GM21737 (cell line): ENCODE measurements at regions not wholly inside any gene's neighbourhood (a gene's known extent, or its start where the extent isn't known, plus 50 kb on each side); places are given as distances from the start of the nearest gene placed in this dataset.

Source experiments
- ATAC-seq: cut with Tn5 transposase; IDR thresholded peaks from one replicate; pipeline ENCODE4 v1.9.1; 2021; ENCODE audit warnings: mild to moderate bottlenecking, moderate library complexity; ENCODE audit not compliant: unreplicated experiment

DNA sequence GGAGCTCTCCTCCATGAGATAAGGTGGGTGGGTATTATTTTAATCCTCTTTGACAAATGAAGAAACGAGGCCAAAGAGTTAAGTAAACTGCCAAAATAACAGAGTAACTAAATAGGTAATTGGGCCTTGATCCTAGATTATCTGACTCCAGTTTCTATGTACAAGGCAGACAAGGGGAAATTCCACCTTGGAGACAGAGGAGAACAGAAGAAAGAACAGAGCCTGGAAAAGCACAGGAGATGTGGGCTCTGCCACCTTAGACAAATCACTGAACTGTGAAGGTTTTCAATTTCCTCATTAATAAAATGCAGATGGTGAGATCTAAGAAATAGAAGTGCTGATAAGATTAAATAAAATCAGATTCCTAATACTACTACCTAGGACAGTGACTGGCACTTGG lies 310.2 kb upstream of the TLE3 start:
- no peak for ATAC-seq

- ATAC-seq, result no peak
Observed at GRCh38 chr15:70407336-70407670, 309.6 kb upstream of the TLE3 start.

DNA sequence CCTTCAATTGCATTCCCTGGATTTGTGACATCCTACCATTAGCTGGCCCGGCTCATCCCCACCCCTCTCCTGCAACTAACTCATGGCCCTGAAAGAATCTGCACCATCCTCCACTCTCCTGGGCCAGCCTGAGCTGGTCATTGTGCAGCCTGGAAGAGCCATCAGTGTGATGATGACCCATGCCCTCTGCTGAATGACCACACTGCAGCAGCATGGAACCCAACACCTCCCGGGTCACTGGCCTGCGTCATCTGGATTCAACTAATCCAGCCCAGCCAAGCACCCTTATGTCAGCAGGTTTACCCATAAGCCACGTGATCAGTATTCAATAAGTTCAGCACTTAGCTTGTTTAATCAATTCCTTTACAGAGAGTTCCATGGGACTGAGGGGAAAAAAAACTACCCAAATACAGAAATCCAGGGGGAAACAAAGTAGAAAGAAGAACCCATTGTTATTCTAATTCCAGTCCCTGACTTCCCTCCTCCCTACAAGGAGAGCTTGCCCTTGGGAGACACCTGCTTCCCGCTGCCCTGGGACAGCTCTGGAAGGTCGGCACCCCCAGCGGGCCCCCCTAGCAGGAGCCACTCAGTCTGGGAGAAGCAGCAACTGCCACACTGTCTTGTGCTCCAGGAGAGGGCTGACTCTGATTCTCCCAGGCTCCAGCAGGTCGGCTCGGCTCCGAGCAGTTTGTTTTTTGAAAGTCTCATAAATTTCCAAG lies 309.1 kb upstream of the TLE3 start:
- ATAC-seq, result no peak

DNA sequence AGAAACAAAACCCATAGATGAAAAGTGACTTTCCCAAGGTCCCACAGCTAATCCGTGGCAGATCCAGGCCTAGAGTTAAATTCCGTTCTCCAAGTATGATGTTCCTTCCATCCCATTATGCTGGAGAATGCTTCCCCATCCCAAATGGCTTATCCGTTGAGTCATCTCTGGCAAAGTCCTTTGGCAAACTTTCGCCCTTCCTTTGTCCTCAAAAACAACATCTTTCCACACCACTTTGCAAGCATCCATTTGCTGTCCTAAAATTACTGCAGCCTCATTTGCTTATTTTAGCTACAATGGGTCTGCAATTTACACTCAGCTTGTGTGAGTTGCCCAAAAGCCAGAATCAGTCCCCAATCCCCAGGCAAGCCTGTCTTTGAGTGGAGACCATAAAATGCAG lies 304.0 kb upstream of the TLE3 start:
- no peak for ATAC-seq

- no peak for ATAC-seq
Observed at GRCh38 chr15:70400766-70401541, 303.2 kb upstream of the TLE3 start.

- no peak for ATAC-seq
Observed at GRCh38 chr15:70399204-70399603, 301.5 kb upstream of the TLE3 start.

DNA sequence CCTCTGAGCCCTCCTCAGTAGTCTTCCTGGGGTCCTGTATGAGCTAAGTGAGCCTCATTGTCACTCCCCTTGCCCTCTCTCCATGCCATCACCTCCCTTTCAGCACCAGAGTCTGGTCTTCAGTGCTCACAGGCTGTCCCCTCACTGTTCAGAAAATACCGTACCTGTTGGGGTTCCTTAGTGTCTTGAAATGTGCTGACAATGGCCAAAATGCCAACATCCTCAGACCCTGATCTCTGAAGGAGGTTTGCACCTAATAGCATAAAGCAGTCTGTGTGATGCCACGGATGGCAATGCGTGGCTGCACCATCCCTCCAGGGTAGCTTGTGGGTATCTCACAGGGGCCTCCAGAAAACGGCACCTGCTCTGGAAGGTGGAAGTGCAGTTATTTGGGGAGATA lies 301.0 kb upstream of the TLE3 start:
- no peak for ATAC-seq

DNA sequence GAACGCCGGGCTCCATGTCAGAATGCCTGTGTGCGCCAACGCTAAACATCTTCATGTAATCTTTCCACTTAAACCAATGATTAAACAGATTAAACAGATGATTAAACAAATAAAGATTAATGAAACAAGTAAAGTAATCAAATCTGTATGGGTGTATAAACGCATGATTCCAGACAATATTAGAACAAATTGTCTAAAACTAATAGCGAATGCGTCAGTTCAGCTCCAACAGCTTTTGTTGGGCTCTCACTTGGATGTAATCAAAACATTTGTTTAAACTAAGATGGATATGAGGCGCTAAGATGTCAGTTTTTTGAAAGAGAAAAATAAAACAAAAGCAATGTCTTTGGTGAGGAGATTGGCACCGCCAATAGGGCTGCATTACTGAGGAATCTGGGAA lies 299.1 kb upstream of the TLE3 start:
- ATAC-seq, result no peak

- no peak for ATAC-seq
Observed at GRCh38 chr15:70395164-70395563, 297.4 kb upstream of the TLE3 start.

- no peak for ATAC-seq
Observed at GRCh38 chr15:70390723-70391122, 293.0 kb upstream of the TLE3 start.

DNA sequence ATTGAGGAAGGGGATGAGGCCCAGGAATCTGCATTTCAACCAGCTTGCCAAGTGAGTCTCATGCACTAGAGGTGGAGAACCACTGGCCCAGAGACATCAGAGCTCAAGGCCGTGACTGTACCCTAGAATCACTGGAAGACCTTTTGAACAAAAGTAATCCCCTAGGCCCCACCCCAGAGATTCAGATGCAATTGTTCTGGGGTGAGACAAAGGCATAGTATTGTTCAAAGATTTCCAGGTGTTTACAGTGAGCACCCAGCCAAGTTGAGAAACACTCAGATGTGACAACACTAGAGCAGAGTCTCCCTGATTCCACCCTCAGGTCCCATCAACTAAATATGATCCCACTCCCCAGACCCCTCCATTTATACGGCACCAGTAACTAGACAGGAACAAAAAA lies 290.3 kb upstream of the TLE3 start:
- no peak for ATAC-seq

DNA sequence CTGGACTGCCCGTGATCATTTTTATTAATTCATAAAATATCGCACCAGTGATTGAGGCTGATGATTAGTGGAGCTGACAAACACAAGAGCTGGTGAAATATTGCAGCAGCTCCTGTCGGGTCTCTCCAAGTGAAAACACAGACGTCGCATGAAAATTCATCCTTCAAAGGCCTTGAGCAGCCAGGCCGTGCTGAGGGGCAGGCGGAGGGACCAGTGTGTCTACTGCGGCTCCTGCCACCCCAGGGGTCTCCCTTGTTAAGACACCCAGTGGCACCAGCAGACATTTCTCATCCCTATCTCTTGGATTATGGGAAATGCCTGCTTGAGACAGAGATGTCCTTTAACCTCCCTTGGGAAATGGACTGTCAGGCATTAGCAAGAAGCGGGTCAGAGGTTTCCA lies 289.4 kb upstream of the TLE3 start:
- no peak for ATAC-seq

DNA sequence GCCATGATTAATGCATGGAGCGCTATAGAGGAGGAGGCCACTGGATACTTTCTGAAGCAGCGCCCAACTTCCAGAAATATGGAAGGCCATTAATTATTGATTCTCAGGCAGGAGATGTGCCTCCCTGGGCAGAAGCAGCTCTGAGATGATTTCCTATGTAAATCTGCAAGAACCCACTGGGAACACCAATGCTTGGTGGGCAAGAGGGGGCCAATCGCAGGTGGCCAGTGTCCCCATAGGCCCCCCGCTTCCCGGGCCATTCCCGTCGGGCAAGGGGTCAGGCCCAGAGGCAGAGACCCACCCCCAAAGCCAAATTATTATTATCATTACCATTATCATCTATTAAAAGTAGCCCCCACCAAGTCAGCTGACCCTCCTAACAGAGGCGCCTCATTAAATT lies 288.0 kb upstream of the TLE3 start:
- no peak for ATAC-seq

GRCh38 chr15:70385052-70385451 lies 287.3 kb upstream of the TLE3 start:
- ATAC-seq, result no peak

DNA sequence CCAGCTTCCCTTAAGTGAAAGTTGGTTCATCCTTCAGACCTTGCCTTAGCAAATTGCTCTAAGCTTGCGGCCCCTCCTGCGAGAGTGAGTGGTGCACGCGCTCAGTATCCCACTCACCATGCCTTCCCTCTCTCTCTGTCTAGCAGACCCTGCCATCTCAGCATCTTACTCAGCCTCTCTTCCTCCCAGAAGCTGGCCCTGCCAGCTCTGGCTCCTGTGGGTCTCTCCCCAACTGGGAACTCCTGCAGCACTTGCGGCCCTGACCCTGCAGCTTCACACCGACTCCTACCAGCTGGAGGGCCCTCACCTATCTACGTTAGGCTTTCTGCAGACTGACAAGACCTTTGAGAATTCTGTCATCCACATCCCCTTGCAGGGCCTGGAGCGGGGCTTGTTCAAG lies 286.1 kb upstream of the TLE3 start:
- no peak for ATAC-seq

- ATAC-seq, result no peak
Observed at GRCh38 chr15:70382762-70383458, 285.2 kb upstream of the TLE3 start.

- no peak for ATAC-seq
Observed at GRCh38 chr15:70382009-70382749, 284.5 kb upstream of the TLE3 start.

DNA sequence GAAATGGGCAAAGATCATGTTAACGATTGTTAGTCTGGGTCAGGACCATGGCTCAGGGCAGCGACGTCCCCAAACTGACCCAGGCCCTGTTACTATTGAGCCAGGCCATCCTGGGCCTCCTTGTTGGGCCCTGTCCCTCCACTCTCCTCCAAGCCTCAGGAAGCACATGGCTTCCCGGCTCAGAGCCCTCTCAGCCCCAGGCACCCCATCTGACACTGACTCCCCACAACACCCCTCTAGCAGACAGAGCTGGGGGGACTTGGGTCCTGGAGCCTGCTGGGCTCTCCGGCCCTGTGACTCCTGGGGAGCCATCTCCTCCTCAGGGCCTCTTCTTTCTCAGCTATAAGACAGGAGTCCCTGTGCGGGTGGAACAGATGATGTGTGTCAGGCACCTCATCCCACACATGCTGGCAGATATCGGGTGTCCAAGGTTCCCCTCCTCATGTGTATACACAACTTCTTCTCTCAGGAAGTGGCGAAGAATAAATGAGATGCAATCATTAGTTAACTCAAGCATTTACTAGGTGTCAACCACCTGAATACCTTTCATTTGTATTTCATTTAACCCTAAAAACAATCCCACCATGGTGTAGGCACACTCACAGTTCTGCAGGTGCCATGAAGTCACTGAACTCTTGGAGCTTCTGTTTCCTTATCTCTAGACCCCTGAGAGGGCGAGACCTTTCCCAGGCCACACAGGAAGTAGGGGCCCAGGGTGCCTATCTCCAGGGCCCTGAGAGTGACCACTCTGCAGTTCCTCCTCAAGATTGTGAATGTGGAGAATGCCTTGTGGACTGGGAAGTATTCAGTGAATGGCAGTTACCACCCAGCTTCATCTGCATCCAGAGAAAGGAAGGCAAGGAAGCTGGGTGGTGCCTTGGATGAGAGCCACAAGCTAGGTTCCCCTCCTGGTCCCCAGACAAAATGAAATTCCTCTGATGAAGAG lies 282.5 kb upstream of the TLE3 start:
- ATAC-seq, result no peak

GRCh38 chr15:70379134-70379533 lies 281.4 kb upstream of the TLE3 start:
- no peak for ATAC-seq
